Loucy (cell line): ENCODE measurements at regions not wholly inside any gene's neighbourhood (a gene's known extent, or its start where the extent isn't known, plus 50 kb on each side); places are given as distances from the start of the nearest gene placed in this dataset.

Experiments
- CTCF ChIP-seq: fragments of 200-600 bp; sonication (generic); conservative IDR thresholded peaks from 2 replicates; pipeline ENCODE4 v1.5.1; 2014; ENCODE audit warnings: mild to moderate bottlenecking, antibody characterized with exemption, low read length
- EZH2phosphoT487 ChIP-seq: fragments of 200-600 bp; IDR thresholded peaks from 2 replicates; pipeline ENCODE4 v1.6.1; 2018; ENCODE audit warnings: antibody characterized with exemption, mild to moderate bottlenecking, moderate library complexity, borderline replicate concordance

GRCh38 chr7:39845006-39845405 is 105.0 kb upstream of the CDK13 start:
- TF ChIP-seq CTCF (no peak), EZH2phosphoT487 (no peak)
